NCI-H146 (cell line): ENCODE measurements at regions not wholly inside any gene's neighbourhood (a gene's known extent, or its start where the extent isn't known, plus 50 kb on each side); places are given as distances from the start of the nearest gene placed in this dataset.
"Not testable (repeated sequence)": the region's sequence is repeated elsewhere in the genome, so short reads cannot be mapped to it uniquely, and the experiment has no call there.

Source experiments
- DNase-seq: peaks from one replicate; lab custom pipeline; 2025; lab: John Stamatoyannopoulos, UW

DNA sequence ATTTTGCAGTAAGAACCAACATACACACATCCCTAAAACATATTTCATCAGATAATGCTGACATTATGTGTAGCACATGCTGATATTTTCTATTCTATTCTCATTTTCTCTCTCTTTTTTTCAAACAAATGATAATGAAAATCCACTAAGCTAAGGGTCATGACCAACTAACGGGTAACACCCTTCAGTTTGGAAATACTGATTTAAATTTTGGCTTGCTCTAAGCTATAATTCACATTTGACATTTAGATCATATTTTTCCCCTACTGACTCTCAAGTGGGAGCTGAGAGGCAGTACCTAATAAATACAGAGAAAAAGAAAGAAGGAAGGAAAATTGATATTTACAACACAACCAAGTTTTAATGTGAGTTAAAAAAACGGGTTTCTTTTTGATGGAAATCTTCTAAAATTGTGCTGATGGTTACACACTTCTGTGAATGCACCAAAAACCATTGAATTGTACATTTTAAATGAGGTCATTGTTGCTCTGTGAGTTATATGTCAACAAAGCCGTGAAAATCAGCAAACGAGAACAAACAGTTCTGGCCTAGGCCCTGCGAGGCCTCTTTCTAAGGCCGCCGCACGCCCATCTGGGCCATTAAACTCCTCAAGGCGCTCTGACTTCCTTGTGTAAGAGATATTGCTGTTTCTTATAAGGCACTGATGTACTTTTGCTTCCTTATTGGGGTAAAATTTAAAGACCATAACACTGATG is 124.2 kb downstream of the GALR1 start:
- DNase-seq = peak; percentile 32

DNA sequence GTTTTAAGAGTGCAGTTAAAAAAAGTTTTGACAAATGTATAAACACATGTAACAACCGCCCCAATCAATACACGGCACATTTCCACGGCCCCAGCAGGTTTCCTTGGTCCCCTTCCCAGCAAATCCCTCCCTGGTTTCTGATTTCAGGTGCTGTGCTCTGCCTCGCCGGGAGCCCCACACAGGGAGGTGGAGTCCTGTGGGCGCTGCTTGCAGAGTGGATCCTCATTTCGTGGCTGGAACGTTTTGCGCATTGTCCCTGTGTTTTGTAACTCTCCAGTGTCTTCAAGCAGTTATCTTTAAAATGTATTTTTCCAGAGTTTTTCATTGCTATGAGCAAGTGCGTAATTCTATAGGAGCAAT is 124.8 kb downstream of the GALR1 start:
- no peak for DNase-seq

DNA sequence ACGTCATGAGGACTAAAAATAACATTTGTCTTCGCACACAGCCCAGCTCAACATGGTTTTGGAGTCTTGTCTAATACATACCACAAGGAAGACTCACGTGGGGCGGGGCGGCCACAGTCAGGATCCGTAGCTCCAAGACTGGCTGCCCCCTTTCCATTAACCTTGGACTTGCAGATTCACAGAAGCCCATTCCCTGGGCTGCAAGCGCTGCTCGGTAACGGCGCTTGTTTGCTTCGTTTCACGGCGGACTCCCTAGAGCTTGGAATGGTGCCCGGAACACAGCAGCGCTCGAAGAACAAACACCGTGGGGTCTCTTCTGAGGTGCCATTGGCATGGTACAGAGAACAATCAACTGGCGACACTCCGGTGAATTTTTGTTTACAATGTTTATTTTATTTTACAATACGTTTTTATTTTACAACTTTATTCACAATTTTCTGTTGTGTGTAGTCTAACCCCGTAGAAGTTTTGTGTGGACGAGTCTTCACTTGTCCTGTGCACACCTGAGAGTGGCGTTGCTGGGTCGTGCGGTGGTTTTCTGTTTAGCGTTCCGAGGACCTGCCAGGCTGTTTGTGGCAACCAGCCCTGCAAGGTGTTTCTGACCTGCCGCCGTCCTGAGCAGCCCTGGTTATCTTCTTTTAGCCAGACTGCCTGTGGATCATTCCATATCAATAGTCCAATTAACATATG is 126.5 kb downstream of the GALR1 start:
- DNase-seq = peak; percentile 84

DNA sequence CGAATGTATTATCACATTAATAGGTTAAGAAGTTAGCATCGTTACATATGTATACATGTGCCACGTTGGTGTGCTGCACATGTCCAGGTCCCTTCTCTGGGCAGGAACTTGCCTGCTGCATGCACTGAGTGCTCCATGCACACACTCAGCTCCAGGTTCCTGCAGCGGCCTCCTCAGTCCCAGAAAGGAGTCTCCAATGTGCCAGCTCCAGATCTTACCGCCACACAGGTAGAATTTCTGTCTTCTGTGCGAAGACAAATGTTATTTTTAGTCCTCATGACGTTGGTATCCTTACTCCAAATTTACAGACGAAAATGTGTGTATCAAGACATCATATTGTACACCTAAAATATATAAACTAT is 127.1 kb downstream of the GALR1 start:
- DNase-seq = peak; percentile 50

DNA sequence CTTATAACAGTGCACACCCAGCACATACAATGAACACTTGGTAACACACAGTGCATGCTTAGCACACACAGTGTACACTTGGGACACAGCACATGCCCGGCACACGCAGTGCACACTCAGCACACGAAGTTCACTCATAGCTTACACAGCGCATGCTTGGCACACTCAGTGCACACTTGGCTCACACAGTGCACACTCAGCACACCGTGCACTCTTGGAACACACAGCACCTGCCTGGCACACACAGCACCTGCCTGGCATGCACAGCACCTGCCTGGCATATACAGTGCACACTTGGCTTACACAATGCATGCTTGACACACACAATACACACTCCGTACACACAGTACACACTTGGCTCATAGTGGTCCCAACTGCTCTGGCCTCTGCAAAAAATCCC is 128.2 kb downstream of the GALR1 start:
- no peak for DNase-seq

DNA sequence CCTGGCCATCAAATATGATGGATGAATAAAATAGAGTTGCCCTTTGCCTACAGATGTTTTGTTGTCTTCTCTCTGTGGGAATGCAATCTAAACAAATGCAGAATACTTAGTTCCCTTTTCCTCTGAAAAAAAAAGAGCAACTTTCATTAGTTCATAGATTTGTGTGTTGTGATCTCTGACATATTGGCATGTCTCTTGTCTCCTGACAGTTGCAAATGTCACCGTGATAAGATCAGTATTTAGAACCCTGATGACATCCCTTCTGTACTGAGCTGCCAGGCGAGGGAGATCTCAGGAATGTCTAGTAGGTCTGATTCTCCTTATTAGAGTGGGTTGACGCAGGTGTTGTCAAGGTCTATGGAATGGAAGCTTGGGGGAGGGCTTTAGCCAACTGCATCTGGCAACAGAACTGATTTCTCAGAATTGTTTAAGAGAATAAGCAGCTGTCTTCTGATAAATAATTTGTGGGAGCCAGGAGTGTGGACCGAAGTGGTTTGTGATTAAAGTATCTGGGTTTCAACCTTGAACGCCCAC is 130.4 kb downstream of the GALR1 start:
- DNase-seq = no peak

DNA sequence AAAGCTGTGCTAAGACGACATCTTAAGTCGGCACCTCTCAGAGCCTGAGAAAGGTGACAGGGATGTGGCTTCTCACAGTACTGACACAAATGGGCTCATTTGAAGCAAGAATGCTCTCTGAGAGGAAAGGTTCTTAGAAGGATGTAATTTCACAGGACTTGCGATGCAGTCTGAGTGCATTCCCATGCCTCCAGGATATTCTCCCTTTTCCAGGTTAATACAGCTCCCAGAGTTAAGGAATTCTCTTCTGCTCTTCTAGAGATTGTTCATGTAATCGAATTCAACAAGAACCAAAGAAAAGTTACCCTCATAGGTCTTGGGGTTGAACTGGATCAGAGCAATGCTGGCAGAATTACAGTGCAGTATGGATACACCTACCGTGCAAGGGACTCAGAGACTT is 131.0 kb downstream of the GALR1 start:
- no peak for DNase-seq

DNA sequence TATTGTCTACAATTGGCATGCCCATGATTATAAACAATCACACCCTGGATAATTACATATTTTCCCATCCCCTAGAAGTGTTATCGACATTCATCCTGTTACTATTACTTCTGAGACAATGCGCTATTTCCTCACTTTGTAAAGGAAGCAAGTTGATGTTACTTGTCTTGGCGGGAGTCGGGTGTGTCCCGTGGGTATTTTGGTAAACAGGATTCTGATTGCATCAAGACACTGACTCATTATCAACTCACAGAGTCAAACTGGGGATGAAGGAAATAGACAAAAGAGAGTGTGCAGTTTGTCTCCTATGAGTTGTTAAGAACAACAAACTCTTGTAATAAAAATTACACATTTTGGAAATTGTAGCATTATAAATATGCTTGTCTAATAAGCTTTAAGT is 142.7 kb downstream of the GALR1 start:
- DNase-seq = no peak

DNA sequence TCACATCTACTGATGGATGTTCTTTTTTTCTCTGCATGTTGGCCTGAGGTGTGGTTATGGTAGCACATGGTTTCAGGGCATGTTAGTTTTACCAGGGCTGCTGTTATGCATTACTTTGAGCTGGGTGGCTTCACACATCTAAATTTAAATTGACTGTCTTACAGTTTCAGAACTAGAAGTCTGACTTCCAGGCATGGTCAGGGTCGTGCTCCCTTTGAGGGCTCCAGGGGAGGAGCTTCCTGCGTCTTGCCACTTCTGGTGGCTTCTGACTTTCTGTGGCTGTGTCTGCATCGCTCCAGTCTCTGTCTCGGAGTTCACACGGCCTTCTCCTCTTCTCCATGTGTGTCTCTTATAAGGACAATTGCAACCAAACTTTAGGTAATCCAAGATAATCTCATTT is 143.9 kb downstream of the GALR1 start:
- no peak for DNase-seq

DNA sequence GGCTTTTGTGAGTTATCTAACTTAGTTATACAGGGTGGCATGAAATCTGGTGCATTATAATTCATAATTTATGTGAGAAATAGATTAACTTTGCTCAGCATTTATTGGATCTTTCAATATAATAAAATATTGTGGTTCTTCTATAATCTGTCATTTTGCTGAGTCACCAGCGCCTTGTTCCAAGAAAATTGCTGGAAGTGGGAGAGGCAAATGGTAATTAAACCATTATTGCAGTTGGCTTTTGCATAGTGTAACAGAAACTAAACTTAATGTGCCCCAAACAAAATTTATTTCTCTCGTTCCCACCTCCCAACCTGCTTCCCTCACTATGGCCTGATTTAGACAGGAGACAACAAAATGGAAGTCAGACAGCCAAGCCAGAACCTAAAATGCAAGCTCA is 146.3 kb downstream of the GALR1 start:
- no peak for DNase-seq

DNA sequence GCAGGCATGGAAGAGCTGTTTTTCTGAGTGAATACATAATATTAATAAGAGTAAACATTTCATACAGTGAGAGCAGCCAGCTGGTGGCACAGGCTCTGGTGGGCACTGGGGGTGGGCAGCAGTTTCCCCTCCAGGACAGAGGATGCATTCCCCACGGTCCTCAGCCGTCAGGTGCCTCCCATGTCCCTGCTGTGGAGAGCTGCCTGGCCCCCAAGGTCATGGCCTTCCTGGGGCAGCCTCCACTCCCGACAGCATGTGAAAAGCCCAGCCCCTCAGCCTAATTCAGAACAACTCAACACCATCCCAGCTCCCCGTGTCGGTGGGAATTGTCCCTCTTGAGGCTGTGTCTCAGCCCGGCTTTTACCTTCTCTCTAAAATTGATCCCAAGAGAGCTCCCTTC is 147.4 kb downstream of the GALR1 start:
- no peak for DNase-seq

DNA sequence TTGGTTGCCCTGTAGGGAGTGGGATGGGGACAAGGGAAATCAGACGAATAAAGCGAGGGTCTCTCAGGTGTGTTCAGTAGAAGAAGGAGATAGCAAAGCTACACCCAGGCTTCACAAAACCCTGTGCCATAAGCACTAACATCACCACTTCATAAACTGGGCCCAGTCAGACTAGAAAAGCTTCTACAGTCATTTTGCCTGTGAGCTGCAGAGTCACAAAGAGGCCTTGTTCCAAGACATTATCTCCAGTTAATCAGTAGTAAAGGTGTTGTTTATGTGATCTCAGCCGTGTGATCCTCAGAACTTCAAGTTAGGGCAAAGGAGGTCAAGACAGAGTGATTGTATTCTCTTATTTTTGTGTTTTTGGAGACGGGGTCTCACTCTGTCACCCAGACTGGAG is 148.0 kb downstream of the GALR1 start:
- DNase-seq = no peak

DNA sequence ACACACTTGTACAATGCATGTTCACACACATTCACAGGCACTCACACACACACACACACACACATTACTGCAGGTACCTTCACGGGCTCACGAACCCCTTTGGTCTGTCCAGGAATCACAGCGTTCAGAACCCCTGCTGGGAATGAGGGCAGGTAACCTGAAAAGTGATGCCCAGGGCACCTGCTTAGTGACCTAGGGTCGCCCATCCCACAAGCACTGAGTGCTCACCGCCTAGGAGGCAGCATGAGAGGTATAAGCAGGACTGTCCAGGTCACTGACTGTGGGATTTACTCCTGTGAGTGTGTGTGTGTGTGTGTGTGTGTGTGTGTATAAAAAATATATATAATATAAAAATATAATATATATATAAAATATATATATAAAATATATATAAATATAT is 150.9 kb downstream of the GALR1 start:
- no peak for DNase-seq

DNA sequence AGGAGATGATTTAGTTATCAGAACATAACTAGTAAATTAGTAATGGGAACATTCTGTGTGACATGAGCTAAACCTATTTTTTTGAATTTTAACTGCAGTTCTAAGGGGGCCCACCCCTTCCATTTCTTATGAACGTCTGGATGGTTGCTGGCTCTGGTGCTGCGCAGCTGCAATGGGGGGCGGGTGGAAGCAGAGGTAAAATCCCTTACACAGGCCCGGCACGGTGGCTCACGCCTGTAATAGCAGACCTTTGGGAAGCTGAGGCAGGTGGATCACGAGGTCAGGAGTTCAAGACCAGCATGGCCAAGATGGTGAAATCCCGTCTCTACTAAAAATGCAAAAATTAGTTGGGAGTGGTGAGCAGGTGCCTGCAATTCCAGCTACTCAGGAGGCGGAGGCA is 151.5 kb downstream of the GALR1 start:
- no peak for DNase-seq

DNA sequence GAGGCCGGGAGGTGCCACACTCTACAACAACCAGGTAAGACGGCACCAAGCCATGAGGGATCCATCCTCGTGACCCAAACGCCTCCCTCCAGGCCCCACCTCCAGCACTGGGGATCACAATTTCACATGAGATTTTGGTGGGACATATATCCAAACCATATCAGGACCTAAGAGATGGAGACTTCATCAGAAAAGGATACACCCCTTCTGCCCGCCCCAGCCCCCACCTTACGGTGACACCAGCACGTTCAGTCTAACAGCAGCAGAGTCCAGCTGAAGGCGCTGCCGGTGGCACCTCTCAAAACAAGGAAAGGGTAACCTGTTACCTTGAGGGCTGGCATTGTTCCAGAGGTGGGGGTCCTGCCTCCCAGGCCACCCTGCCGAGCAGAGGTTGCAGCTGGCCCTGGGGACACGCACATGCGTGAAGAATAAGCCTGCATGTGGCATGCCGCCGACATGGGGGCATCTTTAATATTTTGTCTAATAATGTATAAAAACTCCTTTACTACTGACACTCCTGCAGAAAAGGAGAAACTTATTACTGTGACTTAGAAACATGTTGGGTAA is 154.4 kb downstream of the GALR1 start:
- DNase-seq = no peak

DNA sequence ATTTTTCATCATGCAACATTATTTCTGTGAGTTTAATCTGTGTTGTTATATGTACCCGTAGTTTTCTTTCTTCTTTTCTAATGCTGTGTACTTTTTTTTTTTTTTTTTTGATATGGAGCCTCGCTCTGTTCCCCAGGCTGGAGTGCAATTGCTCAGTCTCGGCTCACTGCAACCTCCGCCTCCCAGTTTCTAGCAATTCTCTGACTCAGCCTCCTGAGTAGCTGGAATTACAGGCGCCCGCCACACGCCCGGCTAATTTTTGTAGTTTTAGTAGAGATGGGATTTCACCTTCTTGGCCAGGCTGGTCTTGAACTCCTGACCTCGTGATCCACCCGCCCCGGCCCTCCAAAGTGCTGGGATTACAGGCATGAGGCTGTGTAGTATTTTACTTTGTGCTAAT is 155.4 kb downstream of the GALR1 start:
- no peak for DNase-seq

DNA sequence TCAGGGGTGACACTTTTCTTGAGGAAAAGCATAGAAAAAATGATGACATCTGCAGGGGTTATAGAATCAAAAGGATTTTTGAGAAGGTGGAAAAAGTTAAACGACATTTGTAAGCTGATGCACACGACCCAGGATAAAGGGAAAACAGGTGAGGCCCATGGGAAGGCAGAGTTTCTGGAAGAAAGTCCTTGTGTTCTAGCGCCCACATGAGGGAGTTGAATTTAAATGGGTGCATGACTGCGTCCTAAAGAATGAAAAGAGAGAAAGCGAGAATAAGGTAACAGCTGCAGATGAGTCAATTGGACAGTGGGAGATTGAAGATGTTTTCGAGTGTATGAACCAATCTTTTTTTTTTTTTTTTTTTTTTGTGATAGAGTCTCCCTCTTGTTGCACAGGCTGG is 158.1 kb downstream of the GALR1 start:
- DNase-seq = no peak

DNA sequence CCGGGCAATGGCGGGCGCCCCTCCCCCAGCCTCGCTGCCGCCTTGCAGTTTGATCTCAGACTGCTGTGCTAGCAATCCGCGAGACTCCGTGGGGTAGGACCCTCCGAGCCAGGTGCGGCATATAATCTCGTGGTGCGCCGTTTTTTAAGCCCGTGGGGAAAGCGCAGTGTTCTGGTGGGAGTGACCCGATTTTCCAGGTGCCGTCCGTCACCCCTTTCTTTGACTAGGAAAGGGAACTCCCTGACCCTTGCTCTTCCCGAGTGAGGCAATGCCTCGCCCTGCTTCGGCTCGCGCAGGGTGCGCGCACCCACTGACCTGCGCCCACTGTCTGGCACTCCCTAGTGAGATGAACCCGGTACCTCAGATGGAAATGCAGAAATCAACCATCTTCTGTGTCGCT is 171.9 kb downstream of the GALR1 start:
- DNase-seq = not testable (repeated sequence)

DNA sequence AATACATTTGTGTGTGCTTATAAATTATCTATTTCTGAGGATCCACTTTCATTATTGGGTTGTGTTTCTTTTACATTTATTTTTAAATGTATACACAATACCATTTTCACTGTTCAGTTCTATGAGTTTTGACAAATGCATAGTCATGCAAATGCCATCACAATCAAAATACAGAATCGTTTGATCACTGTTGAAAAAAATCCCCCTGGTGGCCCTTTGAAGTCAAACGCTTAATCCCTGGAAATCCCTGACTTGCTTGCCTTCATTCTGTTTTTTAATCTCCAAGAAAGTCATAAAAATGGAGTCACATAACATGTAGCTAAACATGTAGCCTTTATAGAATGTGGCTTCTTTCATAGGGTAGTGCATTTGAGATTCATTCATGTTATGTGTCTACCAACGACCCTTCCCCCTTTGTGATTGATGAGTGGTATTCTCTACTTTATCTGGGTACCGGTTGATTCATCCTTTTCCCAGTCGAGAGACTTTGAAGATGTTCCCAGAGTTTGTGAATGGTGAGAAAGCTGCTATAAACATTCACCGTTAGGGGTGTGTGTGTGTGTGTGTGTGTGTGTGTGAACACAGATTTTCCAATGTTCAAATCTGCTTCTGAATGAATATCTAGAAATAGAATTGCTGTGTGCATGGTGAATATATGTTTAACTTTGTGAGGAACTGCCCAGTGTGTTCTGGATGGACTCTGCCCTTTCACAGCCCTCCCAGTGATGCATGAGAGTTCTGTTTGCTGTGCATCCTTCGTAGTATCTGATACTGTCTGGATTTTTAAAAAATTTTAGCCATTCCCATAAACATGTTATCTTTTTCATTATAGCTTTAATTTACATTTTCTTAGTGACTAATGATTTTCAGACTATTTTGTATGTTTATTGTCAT is 173.6 kb downstream of the GALR1 start:
- peak; percentile 42 for DNase-seq

DNA sequence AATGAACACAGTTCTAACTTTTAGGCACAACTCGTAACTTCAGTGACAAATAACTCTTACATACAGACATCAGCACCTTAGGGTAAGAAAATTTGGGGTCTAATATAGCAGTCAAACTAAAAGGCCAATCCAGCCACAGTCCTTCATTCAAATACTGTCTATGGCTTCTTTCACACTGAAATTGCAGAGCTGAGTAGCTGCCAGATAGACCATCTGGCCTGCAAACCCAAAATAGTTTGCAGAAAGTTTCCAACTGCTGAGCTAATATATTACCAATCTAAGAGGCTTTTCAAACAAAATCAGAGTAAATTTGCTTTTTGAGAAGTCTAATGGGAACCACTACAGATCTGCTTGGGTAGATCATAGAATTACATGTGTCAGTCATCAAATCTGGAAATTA is 183.4 kb downstream of the GALR1 start:
- no peak for DNase-seq

DNA sequence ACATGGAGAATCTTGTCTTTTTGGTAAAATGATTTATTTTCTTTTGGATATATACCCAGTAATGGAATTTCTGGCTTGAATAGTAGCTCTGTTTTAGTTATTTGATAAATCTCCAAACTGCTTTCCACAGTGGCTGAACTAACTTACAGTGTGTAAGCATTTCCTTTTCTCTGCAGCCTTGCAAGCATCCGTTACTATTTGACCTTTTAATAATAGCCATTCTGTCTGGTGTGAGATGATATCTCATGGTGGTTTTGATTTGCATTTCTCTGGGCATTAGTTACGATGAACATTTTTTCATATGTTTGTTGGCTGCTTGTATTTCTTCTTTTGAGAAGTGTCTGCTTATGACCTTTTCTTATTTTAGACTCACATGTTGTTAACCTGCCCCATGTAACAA is 190.2 kb downstream of the GALR1 start:
- DNase-seq = no peak

DNA sequence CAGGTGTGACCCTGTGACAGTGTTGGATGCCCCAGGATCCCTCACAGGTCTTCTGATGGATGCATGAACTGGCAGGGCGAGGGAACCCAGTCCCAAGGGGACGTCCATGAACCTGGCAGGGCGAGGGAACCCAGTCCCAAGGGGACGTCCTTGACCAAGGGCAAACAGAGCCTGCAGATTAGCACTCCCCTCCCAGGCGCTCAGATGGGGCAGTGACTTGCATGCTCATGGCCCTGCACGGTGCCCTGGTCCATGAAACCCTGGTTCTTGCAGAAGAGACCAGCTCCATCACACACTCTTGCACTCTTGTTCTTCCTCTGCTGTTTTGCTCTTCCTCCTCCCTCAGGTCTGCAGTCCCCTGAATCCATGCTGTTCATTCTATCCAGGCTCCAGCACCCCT is 192.7 kb downstream of the GALR1 start:
- no peak for DNase-seq

DNA sequence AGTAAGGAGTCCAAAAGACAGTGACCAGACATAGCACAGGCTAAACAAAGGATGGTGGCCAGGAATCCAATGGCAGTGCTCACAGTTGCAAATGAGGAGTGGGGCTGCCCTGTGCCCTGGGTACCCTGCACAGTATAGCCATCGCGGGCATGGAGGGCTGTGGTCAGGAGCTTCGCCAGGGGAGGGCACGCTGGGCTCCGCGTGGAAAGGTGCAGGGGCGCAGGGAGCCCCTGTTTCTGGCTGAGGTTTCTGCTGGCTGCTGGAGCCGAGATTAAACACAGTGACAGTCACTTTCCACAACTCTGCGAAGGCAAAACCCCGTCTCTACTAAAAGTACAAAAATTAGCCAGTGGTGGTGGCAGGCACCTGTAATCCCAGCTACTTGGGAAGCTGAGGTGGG is 194.7 kb downstream of the GALR1 start:
- no peak for DNase-seq
